HG03025 (cell line): ENCODE measurements at regions not wholly inside any gene's neighbourhood (a gene's known extent, or its start where the extent isn't known, plus 50 kb on each side); places are given as distances from the start of the nearest gene placed in this dataset.

Source experiments
- ATAC-seq: cut with Tn5 transposase; IDR thresholded peaks from one replicate; pipeline ENCODE4 v1.9.1; 2021; ENCODE audit warnings: mild to moderate bottlenecking, moderate library complexity; ENCODE audit not compliant: unreplicated experiment, low FRiP score

- ATAC-seq = no peak
Measured at GRCh38 chr15:96066852-96067495, 263.5 kb upstream of the NR2F2 start.

- no peak for ATAC-seq
Measured at GRCh38 chr15:96067677-96068076, 262.8 kb upstream of the NR2F2 start.

- no peak for ATAC-seq
Measured at GRCh38 chr15:96068897-96069296, 261.6 kb upstream of the NR2F2 start.

- ATAC-seq = no peak
Measured at GRCh38 chr15:96070636-96071035, 259.9 kb upstream of the NR2F2 start.

GRCh38 chr15:96072821-96073220, 257.7 kb upstream of the NR2F2 start:
- no peak for ATAC-seq

GRCh38 chr15:96073908-96074307, 256.6 kb upstream of the NR2F2 start:
- no peak for ATAC-seq

GRCh38 chr15:96075895-96076294, 254.6 kb upstream of the NR2F2 start:
- ATAC-seq = no peak

- no peak for ATAC-seq
Measured at GRCh38 chr15:96076350-96076749, 254.2 kb upstream of the NR2F2 start.

- ATAC-seq = no peak
Measured at GRCh38 chr15:96079041-96079440, 251.5 kb upstream of the NR2F2 start.

GRCh38 chr15:96079882-96080281, 250.6 kb upstream of the NR2F2 start:
- no peak for ATAC-seq

GRCh38 chr15:96086164-96086563, 244.3 kb upstream of the NR2F2 start:
- no peak for ATAC-seq

GRCh38 chr15:96087180-96087884, 243.2 kb upstream of the NR2F2 start:
- ATAC-seq = no peak

- no peak for ATAC-seq
Measured at GRCh38 chr15:96088650-96089049, 241.8 kb upstream of the NR2F2 start.

GRCh38 chr15:96089405-96090058, 241.0 kb upstream of the NR2F2 start:
- no peak for ATAC-seq

- ATAC-seq = no peak
Measured at GRCh38 chr15:96092186-96092585, 238.3 kb upstream of the NR2F2 start.

GRCh38 chr15:96093063-96093462, 237.4 kb upstream of the NR2F2 start:
- no peak for ATAC-seq

GRCh38 chr15:96097661-96098060, 232.8 kb upstream of the NR2F2 start:
- no peak for ATAC-seq

GRCh38 chr15:96102631-96103030, 227.9 kb upstream of the NR2F2 start:
- no peak for ATAC-seq

GRCh38 chr15:96106181-96106580, 224.3 kb upstream of the NR2F2 start:
- no peak for ATAC-seq

GRCh38 chr15:96106628-96107027, 223.9 kb upstream of the NR2F2 start:
- no peak for ATAC-seq

GRCh38 chr15:96107916-96108315, 222.6 kb upstream of the NR2F2 start:
- no peak for ATAC-seq

GRCh38 chr15:96108405-96108804, 222.1 kb upstream of the NR2F2 start:
- ATAC-seq = no peak
